K562 (cell line): ENCODE measurements at regions not wholly inside any gene's neighbourhood (a gene's known extent, or its start where the extent isn't known, plus 50 kb on each side); places are given as distances from the start of the nearest gene placed in this dataset.

Experiments
- BCLAF1 ChIP-seq, 2 experiments: fragments of 450-650 bp in 1 of 2; IDR thresholded peaks; 2 replicates each; pipeline ENCODE4 v1.6.1; 2011 to 2017; ENCODE audit warnings: low read depth in 2 of 2, antibody characterized with exemption in 1 of 2, borderline replicate concordance in 1 of 2, low read length in 1 of 2, mild to moderate bottlenecking in 1 of 2, mixed read lengths in 1 of 2; ENCODE audit not compliant: control insufficient read depth in 1 of 2
- EGR1 ChIP-seq: fragments of 450-650 bp; conservative IDR thresholded peaks from 2 replicates; pipeline ENCODE4 v1.6.1; 2017; ENCODE audit warnings: mild to moderate bottlenecking
- EP300 ChIP-seq: IDR thresholded peaks from 2 replicates; pipeline ENCODE4 v1.6.1; 2012; ENCODE audit warnings: low read length, improper control_type of control experiment
- FOXP1 ChIP-seq: sonication (generic); formaldehyde crosslinking; IDR thresholded peaks from 2 replicates; pipeline ENCODE4 v1.8.0; 2022; ENCODE audit warnings: mild to moderate bottlenecking, missing genetic modification reagents
- MYNN ChIP-seq, 2 experiments: sonication (generic); formaldehyde crosslinking in 1 of 2; IDR thresholded peaks; 2 replicates each; pipeline versions ENCODE4 v1.5.0 to v1.6.1; 2016 to 2020; ENCODE audit warnings: antibody characterized with exemption in 1 of 2, missing genetic modification reagents in 1 of 2
- NFXL1 ChIP-seq: fragments of 450-650 bp; formaldehyde crosslinking; IDR thresholded peaks from 2 replicates; pipeline ENCODE4 v1.4.0; 2021; ENCODE audit warnings: mild to moderate bottlenecking
- POLR2AphosphoS2 ChIP-seq: IDR thresholded peaks from 2 replicates; pipeline ENCODE4 v1.6.1; 2012; ENCODE audit warnings: low read length, improper control_type of control experiment
- PRMT5 ChIP-seq: sonication (generic); formaldehyde crosslinking; IDR thresholded peaks from 2 replicates; pipeline ENCODE4 v1.5.0; 2020; ENCODE audit warnings: missing genetic modification reagents
- RB1 ChIP-seq: fragments of 450-650 bp; IDR thresholded peaks from 2 replicates; pipeline ENCODE4 v1.6.1; 2017; ENCODE audit warnings: low read depth, mild to moderate bottlenecking
- SMAD2 ChIP-seq: fragments of 150-350 bp; IDR thresholded peaks from 2 replicates; pipeline ENCODE4 v1.6.1; 2014; ENCODE audit warnings: low read depth, mild to moderate bottlenecking, low read length
- SMAD3 ChIP-seq: fragments of 450-650 bp; formaldehyde crosslinking; conservative IDR thresholded peaks from 2 replicates; pipeline ENCODE4 v1.4.0; 2020; ENCODE audit warnings: mild to moderate bottlenecking
- SMARCA5 ChIP-seq: fragments of 450-650 bp; IDR thresholded peaks from 2 replicates; pipeline ENCODE4 v1.6.1; 2016
- TARDBP ChIP-seq: fragments of 450-650 bp; IDR thresholded peaks from 2 replicates; pipeline ENCODE4 v1.6.1; 2016
- ZSCAN32 ChIP-seq: fragments of 450-650 bp; formaldehyde crosslinking; IDR thresholded peaks from 2 replicates; pipeline ENCODE4 v1.4.0; 2020; ENCODE audit warnings: mild to moderate bottlenecking, moderate library complexity
- TF ChIP-seq, protein P1 (sequence below): fragments of 250-450 bp; sonication (Bioruptor Pico); IDR thresholded peaks from 2 replicates; pipeline ENCODE4 v1.4.0; 2020; ENCODE audit warnings: mild to moderate bottlenecking, moderate library complexity
- TF ChIP-seq, protein P2 (sequence below): fragments of 250-450 bp; sonication (Bioruptor Pico); IDR thresholded peaks from 2 replicates; pipeline ENCODE4 v1.5.1; 2021; ENCODE audit warnings: mild to moderate bottlenecking
- TF ChIP-seq, protein P3 (sequence below), 2 experiments: fragments of 450-650 bp in 1 of 2; sonication (generic) in 1 of 2; formaldehyde crosslinking in 1 of 2; IDR thresholded peaks in 1 of 2; conservative IDR thresholded peaks in 1 of 2; 2 replicates each; pipeline versions ENCODE4 v1.6.1 to v1.8.1; 2016 to 2023; ENCODE audit warnings: mild to moderate bottlenecking in 2 of 2, moderate library complexity in 2 of 2, inconsistent platforms in 1 of 2, missing genetic modification reagents in 1 of 2
- TF ChIP-seq, protein P4 (sequence below): sonication (generic); formaldehyde crosslinking; IDR thresholded peaks from 2 replicates; pipeline ENCODE4 v1.8.1; 2023; ENCODE audit warnings: mild to moderate bottlenecking, missing genetic modification reagents

DNA sequence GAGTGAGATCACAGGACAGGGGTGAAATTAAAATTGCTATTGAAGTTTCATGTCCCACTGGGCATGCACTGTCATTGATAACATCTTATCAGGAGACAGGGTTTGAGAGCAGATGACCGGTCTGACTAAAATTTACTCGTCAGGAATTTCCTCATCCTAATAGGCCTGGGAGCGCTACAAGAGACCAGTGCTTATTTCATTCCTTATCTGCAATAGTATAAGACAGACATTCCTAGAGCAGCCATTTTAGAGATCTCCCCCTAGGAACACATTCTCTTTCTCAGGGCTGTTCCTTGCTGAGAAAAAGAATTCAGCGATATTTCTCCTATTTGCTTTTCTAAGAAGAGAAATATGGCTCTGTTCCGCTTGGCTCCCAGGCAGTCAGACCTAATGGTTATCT is 181.4 kb upstream of the ETV3 start (continued):
- peak; percentile 51; the same call in 1 of the 2 replicates for TF ChIP-seq EP300
- TF ChIP-seq, protein P1, sequence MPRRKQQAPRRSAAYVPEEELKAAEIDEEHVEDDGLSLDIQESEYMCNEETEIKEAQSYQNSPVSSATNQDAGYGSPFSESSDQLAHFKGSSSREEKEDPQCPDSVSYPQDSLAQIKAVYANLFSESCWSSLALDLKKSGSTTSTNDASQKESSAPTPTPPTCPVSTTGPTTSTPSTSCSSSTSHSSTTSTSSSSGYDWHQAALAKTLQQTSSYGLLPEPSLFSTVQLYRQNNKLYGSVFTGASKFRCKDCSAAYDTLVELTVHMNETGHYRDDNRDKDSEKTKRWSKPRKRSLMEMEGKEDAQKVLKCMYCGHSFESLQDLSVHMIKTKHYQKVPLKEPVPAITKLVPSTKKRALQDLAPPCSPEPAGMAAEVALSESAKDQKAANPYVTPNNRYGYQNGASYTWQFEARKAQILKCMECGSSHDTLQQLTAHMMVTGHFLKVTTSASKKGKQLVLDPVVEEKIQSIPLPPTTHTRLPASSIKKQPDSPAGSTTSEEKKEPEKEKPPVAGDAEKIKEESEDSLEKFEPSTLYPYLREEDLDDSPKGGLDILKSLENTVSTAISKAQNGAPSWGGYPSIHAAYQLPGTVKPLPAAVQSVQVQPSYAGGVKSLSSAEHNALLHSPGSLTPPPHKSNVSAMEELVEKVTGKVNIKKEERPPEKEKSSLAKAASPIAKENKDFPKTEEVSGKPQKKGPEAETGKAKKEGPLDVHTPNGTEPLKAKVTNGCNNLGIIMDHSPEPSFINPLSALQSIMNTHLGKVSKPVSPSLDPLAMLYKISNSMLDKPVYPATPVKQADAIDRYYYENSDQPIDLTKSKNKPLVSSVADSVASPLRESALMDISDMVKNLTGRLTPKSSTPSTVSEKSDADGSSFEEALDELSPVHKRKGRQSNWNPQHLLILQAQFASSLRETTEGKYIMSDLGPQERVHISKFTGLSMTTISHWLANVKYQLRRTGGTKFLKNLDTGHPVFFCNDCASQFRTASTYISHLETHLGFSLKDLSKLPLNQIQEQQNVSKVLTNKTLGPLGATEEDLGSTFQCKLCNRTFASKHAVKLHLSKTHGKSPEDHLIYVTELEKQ (CRISPR knock-in tag), result no peak
- TF ChIP-seq SMARCA5, result no peak
- TF ChIP-seq SMAD2, result no peak
- no peak for TF ChIP-seq FOXP1 (CRISPR knock-in tag)
- no peak for TF ChIP-seq MYNN (IDR thresholded peaks at IDR 0.05)
- no peak for TF ChIP-seq MYNN (CRISPR knock-in tag; IDR thresholded peaks at IDR 0.05)
- TF ChIP-seq BCLAF1 (IDR thresholded peaks at IDR 0.05; ENCODE audit: borderline replicate concordance in 1 of 2, control insufficient read depth in 1 of 2, low read depth in 2 of 2, low read length in 1 of 2), result no peak
- TF ChIP-seq, protein P2, sequence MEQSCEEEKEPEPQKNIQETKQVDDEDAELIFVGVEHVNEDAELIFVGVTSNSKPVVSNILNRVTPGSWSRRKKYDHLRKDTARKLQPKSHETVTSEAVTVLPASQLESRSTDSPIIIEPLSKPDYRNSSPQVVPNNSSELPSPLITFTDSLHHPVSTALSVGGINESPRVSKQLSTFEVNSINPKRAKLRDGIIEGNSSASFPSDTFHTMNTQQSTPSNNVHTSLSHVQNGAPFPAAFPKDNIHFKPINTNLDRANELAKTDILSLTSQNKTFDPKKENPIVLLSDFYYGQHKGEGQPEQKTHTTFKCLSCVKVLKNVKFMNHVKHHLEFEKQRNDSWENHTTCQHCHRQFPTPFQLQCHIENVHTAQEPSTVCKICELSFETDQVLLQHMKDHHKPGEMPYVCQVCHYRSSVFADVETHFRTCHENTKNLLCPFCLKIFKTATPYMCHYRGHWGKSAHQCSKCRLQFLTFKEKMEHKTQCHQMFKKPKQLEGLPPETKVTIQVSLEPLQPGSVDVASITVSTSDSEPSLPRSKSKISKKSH, result peak; percentile 84; the same call in 1 of the 2 replicates
- TF ChIP-seq, protein P3, sequence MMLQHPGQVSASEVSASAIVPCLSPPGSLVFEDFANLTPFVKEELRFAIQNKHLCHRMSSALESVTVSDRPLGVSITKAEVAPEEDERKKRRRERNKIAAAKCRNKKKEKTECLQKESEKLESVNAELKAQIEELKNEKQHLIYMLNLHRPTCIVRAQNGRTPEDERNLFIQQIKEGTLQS (IDR thresholded peaks at IDR 0.05), result no peak
- TF ChIP-seq, protein P3 (CRISPR knock-in tag; conservative IDR thresholded peaks at IDR 0.05), result no peak
- no peak for TF ChIP-seq TARDBP
- TF ChIP-seq NFXL1 (CRISPR knock-in tag), result no peak
- no peak for TF ChIP-seq RB1
- TF ChIP-seq, protein P4, sequence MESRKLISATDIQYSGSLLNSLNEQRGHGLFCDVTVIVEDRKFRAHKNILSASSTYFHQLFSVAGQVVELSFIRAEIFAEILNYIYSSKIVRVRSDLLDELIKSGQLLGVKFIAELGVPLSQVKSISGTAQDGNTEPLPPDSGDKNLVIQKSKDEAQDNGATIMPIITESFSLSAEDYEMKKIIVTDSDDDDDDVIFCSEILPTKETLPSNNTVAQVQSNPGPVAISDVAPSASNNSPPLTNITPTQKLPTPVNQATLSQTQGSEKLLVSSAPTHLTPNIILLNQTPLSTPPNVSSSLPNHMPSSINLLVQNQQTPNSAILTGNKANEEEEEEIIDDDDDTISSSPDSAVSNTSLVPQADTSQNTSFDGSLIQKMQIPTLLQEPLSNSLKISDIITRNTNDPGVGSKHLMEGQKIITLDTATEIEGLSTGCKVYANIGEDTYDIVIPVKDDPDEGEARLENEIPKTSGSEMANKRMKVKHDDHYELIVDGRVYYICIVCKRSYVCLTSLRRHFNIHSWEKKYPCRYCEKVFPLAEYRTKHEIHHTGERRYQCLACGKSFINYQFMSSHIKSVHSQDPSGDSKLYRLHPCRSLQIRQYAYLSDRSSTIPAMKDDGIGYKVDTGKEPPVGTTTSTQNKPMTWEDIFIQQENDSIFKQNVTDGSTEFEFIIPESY (CRISPR knock-in tag), result peak; percentile 86
- no peak for TF ChIP-seq POLR2AphosphoS2
- no peak for TF ChIP-seq PRMT5 (CRISPR knock-in tag)
- TF ChIP-seq EGR1, result no peak
- TF ChIP-seq ZSCAN32 (CRISPR knock-in tag), result no peak
- TF ChIP-seq SMAD3 (CRISPR knock-in tag), result no peak
